ENCODE measurements at regions not wholly inside any gene's neighbourhood (a gene's known extent, or its start where the extent isn't known, plus 50 kb on each side); places are given as distances from the start of the nearest gene placed in this dataset.

DNA sequence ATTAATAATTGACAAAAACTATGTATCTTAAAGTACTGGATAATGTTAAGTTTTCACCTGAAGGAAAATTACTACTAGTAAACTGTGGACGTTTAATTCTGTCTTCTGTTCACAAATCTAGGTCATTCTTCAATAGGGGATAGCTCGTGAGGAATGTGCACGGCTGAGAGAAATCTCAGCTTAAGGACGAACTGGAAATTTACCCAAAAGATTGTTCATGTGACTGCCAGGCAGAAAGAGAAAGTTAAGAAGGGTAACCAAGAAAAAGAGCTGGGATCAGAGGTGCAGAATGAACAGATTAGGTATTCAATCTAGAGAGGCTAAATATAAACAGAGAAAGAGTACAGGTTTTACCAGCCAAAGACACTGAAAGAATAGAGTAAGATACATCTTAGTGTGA, 245.3 kb downstream of the CASP12 start:
- DNase-seq, result no peak

DNA sequence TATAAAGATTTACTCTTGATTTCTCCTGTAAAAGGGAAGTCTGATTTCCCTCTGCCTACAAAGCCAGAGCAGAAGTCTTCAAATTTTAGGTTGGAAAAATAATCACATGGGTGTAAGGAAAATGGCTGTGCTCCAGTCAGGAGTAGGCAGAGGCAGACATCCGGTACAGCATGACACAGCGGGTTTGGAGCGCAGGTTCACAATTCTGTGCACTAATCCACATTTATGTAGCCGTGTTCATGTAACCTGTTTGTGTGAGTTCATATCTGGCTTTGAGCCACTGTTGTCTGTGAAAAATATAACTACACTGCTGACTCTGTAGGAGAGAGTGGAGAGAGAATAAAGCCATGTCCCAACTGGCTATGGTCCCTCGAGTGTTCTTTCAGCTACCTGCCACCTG, 248.0 kb downstream of the CASP12 start:
- DNase-seq, result peak in 1 of 2 experiments; percentile 28

DNA sequence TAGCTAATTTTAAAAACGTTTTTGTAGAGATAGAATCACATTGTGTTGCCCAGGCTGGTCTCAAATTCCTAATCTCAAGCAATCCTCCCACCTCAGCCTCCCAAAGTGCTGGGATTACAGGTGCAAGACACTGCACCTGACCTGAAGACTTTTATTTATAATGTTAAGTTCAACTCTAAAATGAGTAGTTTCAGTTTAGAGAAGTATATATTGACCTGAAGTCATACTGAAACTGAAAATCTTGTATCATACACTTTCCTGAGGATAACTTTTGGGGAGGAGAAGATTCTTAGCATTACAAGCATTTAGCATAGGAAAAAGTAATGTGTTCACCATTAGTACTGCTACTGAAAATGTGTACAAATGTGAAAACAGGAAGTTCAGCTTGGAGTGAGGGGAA, 249.3 kb downstream of the CASP12 start:
- no peak for DNase-seq

DNA sequence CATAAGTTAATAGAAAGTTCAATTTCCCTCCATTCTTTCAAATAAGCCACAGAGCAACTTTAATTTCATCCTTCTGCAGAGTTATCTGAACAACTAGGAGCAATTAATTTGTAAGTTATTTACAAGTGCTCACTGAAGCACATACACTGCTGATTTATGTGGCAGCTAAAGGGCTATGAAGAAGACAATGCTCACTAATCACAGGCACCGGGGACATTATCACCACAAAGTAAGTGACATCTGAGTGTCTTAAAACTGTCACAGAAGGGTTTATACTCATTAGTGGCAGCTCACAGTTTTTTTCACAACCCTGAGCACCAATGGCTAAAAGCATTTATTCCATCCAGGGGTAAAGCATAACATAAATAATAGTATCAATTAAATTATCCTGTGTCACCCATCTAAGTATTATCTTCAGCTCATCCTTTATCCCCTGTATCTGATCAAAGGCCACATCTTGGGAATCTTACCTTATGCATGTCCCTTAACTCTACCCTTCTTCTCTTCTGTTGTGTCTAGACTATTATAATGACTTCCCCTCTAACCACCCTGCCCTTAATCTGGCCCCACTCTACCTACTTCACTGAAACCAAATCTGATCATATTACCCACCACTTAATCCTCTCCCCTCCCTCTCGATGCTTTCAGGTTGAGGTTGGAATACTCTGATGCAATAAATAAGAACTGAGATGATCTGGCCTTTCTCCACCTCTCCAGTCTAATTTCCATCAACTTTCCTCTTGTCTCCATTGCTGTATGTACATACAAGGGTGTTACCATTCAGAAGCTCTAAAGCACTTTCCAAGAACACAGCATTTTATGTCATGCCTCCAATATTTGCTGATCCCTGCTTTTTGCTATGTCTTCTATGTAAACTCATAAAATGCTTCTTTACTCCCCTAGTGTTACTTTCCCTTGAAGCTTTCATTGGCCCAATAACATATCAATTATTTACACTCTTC, 252.7 kb downstream of the CASP12 start:
- DNase-seq, result no peak

DNA sequence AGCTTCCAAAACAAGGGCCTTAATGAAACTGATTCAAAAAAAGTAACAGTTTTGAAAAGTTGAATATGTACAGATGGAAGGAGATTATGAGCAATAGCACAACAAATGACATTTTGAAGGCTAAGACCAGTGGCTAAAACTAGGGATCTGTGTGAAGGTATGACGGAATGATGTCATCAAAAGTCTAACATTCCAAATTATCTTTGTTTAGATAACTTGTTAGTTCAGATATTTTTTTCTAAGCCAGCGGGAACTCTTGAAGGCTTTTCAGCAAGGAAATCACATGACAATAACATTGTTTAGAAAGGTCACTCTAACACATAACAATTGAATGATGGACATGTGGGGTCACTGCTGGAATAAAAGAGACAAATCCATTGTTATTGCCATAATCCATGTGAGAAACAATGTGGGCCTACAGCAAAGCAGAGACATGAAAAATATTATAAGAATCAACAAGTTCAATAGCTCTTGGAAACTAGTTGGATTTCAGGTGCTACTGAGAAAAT, 260.5 kb downstream of the CASP12 start:
- no peak for DNase-seq

DNA sequence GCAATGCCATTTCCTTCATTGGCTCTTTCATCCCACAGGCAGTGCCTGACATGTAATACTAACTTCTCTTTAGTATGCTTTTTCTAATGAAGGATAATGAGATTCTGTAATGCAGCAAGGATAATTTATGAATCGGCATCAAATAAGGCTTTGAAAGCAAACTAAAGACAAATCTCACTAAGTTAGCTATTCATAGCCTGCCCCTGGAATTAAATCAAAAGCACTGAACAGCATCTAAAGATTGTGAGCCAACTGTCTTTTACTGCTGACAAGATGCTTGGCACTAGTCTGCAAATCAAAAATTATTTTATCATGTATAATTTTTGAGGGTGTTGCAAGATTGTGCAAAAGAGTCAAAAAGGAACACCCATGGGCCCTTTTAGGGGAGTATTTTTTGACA, 265.0 kb downstream of the CASP12 start:
- DNase-seq, result no peak

DNA sequence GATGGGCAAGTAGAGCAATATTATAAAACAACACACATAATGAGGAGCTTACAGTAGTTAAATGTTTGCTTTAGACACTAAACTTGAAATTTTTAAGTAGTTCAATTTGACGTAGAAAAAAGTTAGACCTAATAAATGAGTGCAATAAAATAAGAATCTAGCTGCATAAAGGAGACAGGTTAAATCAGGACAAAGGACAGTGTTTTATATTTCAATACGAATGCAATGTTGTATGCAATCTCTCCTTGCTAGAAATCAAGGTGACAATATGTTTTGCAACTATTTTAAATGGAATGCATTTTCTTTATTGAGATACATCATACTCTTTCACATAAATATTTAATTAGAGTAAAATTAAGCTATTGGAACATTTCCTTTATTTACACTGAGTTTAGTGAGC, 267.9 kb downstream of the CASP12 start:
- DNase-seq, result no peak

DNA sequence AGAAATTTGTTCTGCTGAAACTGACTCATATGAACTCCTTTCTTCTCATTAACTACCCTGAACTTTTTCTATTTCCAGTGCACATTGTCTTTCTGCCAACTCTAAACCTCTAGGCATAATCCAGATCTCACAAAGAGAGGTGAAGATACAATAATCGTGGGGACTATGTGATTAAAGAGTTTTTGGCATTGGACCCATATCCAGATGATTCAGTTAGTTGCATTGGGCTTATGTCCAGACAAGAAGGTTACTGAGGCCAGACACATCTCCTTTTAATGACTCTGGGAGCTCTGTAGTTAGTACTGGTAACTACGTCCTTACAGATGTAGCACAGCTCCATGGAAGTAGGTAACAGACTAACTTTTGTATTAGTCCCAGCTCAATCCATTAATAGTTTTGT, 273.0 kb downstream of the CASP12 start:
- no peak for DNase-seq

DNA sequence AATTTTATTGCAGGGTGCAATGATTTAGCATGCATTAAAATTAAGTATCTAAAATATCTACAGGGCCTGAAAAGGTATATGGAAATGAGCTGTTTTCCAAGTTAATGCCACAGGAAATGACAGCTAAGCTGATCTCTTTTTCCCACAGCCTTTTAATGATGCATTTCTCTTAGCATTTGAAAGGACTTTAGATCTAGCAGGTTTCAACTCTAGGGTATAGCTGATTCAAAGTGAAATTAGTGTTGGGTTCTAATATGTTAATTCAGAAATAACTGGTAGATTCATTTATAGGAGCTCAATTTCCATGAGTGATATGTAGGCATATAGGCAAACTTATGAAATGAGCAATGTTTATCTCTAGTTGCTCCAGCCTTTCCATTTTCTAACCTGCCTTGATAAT, 274.2 kb downstream of the CASP12 start:
- DNase-seq, result no peak

DNA sequence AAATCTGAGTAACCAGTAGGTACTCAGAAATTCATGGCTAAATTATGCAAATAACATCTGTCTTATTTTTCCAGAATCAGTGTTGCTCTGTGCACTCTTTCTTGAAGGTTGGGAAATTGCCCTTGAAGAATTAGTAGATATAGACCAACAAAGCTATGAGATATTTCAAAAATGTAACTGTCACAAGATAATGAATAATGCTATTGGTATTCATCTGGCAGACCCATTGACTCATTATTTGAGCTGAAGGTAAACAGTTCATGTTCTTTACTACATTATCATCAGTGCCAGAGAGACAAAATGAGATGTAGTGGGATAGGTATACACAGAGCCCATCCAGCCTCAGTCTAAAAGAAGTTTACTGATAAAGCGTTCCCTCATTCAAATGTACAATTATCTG, 274.7 kb downstream of the CASP12 start:
- DNase-seq, result no peak

DNA sequence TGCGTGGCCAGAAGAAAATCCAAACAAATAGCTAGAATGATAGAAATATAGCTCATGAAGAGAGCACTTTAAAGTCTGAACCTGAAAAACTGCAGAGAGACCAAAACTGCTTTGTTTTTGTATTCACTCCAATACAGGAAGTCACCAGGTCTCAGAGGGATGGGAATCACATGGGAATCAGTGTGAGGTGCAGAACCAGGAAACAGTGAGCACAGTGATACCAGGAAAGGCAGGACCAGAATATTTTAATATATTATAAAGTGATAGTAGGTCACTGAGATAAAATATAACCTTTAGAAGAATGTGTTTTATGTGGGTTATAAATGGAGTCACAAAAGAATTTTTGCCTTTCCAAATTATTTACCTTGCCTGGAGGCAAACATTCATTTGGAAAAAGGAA, 277.3 kb downstream of the CASP12 start:
- no peak for DNase-seq

DNA sequence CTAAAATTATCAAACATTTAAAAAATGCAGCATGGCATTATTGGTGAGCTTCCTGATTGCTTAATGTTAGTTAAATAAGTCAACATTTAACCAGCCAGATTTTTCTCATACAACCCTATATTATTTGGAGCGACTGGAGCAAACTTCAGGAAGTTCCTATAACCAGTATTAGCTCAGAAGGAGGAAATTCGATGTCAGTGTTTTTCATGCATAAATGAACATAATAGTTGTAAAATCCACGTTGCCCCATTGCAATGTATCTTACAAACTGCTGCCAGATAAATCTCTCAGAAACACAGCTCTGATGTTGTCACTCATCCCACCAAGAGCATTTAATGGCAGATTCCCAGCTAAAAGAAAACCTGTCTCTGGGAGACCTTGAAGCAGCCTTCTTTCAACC, 278.5 kb downstream of the CASP12 start:
- no peak for DNase-seq

DNA sequence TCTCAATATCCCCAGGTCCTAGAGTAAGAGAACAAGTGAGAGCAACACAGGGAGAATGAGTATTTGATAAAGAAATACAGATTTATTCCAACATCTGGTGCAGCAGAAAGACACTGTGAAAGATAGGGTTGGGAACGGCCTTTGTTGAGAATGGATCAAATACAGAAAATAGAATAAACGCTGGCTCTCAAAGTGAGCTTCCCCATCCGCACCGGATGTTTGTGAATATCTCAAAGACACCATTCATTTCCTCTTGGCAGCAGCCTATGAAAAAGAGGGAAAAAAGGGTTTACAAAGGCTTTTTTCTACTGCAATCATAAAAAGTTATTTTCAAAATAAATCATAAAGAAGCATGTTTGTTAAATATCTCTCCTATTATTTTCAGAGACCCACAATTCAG, 279.3 kb downstream of the CASP12 start:
- no peak for DNase-seq

DNA sequence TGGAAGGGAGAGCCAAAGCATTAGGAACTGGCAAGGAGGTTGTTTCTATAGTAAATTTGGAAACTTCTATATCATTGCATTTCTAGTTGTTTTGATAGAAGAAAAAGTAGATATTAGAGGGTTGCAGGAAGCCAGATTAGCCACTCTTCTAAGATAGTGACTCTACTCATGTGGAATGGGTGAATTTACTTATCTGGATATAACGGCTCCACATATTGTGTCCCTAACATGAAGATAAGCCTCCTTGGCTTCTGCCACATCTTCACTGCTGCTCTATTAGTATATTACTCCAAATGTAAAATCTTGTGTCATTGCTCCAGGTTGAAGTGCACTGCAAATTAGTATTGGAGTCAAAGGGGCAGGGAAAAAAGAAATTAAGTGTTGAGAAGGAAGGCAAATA, 283.3 kb downstream of the CASP12 start:
- DNase-seq, result no peak

DNA sequence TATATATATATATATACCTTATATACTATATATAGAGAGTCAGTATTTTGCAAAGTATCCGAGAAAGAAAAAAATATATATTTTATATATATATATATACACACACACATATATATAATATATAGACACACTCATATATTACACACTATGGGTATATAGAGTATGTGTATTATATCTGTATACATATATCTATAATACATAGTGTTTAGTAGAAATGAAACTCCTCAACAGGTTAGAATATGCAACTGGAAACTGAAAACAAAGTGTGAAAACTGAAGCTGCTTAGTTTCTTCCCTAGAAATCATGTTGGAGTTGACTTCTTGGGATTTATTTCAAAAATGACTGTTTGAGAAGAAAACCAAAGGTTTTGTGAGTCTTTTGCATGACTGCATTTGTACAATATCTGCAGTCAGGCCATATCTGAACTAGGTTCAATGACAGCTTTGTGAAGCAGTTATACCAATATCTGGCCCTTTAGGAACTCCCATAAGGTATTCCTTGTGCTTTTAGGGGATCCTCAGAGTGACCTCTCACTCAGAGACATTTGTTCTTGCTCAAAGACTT, 284.1 kb downstream of the CASP12 start:
- no peak for DNase-seq

DNA sequence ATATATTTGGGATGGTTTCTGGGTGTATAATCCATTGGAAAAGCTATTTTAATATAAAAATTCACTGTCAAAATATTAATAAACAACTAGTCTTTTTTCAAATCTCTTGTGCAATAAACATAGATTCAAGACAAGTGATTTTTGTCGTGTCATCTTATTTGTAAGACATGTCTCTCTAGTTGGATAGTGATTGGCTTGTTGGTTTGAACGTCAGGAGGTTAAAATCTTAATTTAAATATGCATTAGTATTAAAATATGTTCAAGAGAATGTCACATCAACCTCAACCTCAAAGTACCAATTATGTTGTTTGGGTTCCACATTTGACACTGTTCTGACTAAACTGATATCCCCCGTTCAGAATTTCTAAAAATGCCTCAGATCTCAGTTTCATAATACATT, 287.6 kb downstream of the CASP12 start:
- no peak for DNase-seq

DNA sequence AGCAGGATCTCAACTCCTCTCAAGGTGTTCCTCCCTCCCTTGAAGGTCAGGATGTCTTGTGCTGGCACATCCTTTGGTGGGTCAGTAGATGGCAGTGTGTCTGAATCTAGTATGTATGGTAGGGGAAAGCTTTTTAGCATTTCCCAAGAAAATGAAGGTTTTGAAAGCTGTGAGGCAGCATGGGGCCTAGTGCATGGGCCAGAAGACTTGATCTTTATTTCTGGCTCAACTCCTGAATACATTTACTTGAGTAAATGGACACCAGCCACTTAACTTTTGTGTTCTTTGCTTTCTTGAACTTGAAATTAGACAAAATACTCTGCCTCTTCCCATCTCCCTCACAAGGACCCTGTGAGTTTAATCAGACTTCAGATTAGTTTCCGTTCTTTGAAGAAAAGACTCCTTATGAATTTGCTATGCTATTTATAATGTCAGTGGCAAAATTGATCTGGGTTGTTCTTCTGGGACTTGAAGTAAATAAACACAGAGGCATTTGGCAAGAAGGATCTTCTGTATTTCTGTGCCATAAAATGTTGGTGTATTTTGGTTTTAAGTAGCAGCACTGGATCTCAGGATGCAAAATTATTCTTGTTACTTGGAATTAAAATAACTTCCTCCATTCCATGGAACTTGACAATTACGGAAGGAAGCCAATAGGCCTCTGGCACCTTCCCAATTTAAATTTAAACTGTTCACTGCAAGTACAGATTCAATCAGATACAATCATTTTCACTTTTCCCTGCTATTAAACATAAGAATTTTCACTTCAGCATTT, 288.8 kb downstream of the CASP12 start:
- DNase-seq, result peak; percentile 27 to 28

DNA sequence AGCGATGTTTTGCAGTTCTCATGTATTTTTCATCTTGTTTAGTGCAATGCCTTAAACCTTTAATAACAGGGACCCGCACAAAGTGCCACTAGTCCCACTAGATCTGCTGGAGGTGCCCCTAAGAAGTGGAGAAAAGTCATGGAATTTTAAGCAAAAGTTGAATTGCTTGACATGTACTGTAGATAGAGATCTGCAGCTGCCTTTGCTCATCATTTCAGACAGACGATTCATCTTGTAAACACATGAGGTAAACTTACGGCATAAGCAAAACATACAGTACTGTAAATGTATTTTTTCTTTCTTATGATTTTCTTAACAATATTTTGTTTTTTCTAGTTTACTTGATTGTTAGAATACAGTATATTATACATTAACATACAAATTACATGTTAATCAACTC, 295.6 kb downstream of the CASP12 start:
- DNase-seq, result no peak

DNA sequence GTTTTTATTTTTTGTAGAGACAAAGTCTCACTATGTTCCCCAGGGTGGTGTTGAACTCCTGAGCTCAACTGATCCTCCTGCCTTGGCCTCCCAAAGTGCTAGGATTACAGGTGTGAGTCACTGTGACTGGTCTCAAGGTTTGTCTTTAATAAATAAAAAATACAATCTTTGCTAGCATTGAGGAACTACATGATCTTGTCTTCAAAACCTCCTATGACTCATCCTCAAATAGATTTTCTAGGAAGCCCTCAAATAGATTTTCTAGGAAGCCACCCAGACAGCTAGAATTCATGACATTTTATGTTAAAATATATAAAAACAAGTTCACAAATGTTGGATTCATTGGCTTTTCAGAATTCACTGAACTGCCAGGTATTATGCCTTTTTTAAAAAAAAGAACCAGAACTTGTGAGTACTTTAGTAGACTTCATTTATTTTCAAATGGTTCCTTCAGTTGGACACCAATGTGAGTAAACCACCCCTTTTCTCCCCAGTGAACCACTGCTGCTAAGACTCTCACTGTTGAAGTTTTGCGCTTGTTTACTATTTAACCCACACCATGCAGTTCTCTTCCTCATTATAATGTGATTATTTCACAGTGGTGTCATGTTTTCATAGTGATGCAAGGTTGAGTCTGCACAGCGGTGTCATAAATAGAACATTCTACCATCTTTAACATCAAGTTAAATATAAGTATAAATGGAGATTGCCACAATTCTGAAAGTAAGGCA, 303.9 kb downstream of the CASP12 start:
- DNase-seq, result no peak

DNA sequence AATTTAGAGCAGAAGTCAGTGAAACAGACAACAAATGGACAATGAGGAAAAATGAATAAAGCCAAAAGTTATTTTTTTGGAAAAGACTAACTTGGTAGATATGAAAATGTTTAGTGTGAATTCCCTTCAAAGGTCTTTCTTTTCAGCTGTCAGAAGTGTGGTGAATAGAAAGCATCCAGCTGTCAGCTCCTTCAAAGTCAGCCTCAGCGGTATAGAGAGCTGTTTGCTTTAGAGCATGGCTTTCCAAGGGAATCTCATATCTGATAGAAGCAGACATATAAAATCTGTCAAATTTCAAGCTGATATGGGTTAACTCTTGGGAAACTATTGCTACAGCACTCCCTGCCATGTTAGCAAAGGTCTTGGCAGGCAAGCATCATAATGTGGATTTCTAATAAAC, 309.3 kb downstream of the CASP12 start:
- no peak for DNase-seq

DNA sequence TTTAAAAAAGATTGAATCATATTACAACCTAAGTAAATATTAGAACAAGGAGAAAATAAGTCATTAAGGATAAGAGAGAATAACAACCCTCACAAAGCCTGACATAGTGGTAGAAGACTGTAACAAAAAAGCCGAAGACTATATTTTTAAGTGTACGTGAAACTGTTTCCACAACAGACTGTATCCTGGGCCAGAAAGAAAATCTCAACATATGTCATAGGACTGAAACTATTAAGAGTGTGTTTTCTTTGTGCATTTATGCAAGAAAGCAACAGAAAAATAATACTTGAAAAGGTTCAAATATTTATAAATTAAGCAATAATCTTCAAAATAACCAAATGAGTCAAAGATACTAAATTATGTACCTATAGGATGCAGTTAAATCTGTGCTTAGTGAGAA, 309.8 kb downstream of the CASP12 start:
- no peak for DNase-seq

DNA sequence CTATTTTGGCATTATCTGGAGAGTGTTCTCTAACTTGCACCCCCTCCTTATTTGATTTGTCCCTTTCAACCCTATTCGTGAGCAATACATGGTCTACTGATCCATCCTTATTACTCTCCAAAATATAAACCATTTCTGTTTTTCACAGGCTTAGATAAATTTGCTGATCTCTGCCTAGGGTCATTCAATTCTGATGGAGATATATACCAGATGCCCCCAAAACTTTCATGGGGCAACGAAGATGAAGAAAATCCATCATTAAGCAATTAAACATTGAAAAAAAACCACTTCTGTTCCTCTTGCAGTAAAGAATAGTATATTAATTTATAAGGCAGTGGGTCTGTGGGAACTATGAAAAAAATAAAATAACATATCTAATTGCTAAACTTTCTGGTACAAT, 313.4 kb downstream of the CASP12 start:
- DNase-seq, result no peak

DNA sequence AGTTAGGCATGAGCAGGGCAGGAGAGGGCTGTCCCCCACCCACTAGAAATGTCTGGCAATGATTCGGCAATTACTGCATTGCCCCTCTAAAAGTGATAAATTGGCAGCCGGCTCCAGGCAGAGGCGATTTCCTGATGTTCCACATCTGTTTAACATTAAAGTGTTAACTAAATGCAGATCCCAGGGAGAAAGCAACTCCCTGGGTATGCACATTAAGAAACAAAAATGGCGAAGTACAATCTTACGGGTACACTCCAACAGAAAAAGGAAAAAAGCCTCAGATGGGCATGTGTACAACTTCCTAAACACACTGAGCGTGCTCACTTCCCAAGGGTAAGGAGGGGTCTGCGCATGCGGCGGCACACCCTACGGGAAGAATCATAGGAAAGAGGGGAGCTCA, 314.4 kb downstream of the CASP12 start:
- no peak for DNase-seq
